CD8-positive, alpha-beta memory T cell (primary cell): ENCODE measurements at regions not wholly inside any gene's neighbourhood (a gene's known extent, or its start where the extent isn't known, plus 50 kb on each side); places are given as distances from the start of the nearest gene placed in this dataset.

Experiments used
- CTCF ChIA-PET: fragments of 350-600 bp; sonication (Branson Sonifier 250); formaldehyde crosslinking; loops from one replicate; lab custom pipeline; 2021; ENCODE audit warnings: antibody characterized with exemption; lab: Charles Lee
- POLR2A ChIA-PET: fragments of 350-600 bp; sonication (Branson Sonifier 250); formaldehyde crosslinking; loops from one replicate; lab custom pipeline; 2021; ENCODE audit warnings: antibody characterized with exemption; lab: Charles Lee
- DNase-seq, 5 donors: peaks; one replicate each; pipeline versions ENCODE4 v3.0.0 to v3.0.0-alpha.2; 2020 to 2022; ENCODE audit warnings: mixed read lengths in 1 of 5
- H3K27ac ChIP-seq: one replicate; pipeline ENCODE4 v1.7.0; 2013; ENCODE audit warnings: low read depth, mild to moderate bottlenecking, low read length, moderate library complexity
- H3K27me3 ChIP-seq: 2 replicates; pipeline ENCODE4 v1.7.0; 2013; ENCODE audit warnings: low read length, mild to moderate bottlenecking; ENCODE audit not compliant: insufficient read depth, poor library complexity, severe bottlenecking
- H3K36me3 ChIP-seq: 2 replicates; pipeline ENCODE4 v1.7.0; 2013; ENCODE audit warnings: mild to moderate bottlenecking, low read length, moderate library complexity; ENCODE audit not compliant: insufficient read depth
- H3K4me1 ChIP-seq: 2 replicates; pipeline ENCODE4 v1.7.0; 2013; ENCODE audit warnings: mild to moderate bottlenecking, low read length, moderate library complexity; ENCODE audit not compliant: insufficient read depth
- H3K4me3 ChIP-seq: 2 replicates; pipeline ENCODE4 v1.7.0; 2013; ENCODE audit warnings: mild to moderate bottlenecking, low read length
- H3K9me3 ChIP-seq: 2 replicates; pipeline ENCODE4 v1.7.0; 2013; ENCODE audit warnings: mild to moderate bottlenecking, low read length
- H3K27ac Mint-ChIP-seq, 8 donors: one replicate each; pipeline ENCODE4 v1.8.0; 2020 to 2021; ENCODE audit warnings: mixed read lengths in 8 of 8, mild to moderate bottlenecking in 6 of 8, inconsistent platforms in 3 of 8, moderate library complexity in 3 of 8
- H3K27me3 Mint-ChIP-seq, 2 donors: one replicate each; pipeline ENCODE4 v1.8.0; 2020 to 2021; ENCODE audit warnings: mixed read lengths in 2 of 2, mild to moderate bottlenecking in 1 of 2, moderate library complexity in 1 of 2
- H3K36me3 Mint-ChIP-seq, 3 donors: one replicate each; pipeline ENCODE4 v1.8.0; 2020 to 2021; ENCODE audit warnings: mixed read lengths in 3 of 3, inconsistent platforms in 1 of 3, mild to moderate bottlenecking in 1 of 3
- H3K4me1 Mint-ChIP-seq, 3 donors: one replicate each; pipeline ENCODE4 v1.8.0; 2020 to 2021; ENCODE audit warnings: mixed read lengths in 3 of 3, inconsistent platforms in 1 of 3, mild to moderate bottlenecking in 1 of 3
- H3K4me3 Mint-ChIP-seq, 7 donors: one replicate each; pipeline ENCODE4 v1.8.0; 2020 to 2021; ENCODE audit warnings: mixed read lengths in 7 of 7, mild to moderate bottlenecking in 6 of 7, moderate library complexity in 4 of 7, inconsistent platforms in 2 of 7
- H3K9me3 Mint-ChIP-seq, 5 donors: one replicate each; pipeline ENCODE4 v1.8.0; 2020 to 2022; ENCODE audit warnings: mixed read lengths in 5 of 5, mild to moderate bottlenecking in 3 of 5, moderate library complexity in 2 of 5, inconsistent platforms in 1 of 5

DNA sequence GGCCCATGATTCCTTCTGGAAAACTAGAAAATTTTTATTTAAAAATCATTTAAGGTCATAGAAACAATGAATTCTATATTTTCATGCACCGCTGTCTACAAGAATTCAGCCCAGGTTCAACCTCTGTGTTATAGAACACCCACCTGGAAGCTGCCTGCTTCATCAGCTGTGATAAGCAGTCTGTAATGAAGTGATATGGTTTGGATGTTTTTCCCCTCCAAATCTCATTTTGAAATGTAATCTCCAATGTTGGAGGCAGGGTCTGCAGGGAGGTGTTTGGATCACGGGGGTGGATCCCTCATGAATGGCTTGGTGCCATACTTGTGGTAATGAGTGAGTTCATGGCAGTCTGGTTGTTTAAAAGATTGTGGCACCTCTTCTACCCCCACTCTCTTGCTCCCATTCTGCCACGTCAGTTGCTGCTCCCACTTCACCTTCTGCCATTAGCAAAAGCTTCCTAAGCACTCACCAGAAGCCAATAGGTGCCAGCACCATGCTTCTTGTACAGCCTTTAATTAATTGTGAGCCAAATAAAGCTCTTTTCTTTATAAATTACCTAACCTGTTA is 55.6 kb downstream of the MRPL32 start:
- Histone ChIP-seq H3K4me1 (no peaks in the 10 kb centered on the region), H3K27me3 (no peaks in the 10 kb centered on the region), H3K36me3 (no peaks in the 10 kb centered on the region), H3K27ac (no peak overlapping the region), H3K9me3 (no peaks in the 10 kb centered on the region), H3K4me3 (no peak overlapping the region)
- peaks cover 0 to 5% (median 0%) of the 10 kb centered on the region in 5 donors for H3K9me3 Mint-ChIP-seq
- ChIA-PET CTCF (no interaction called here), POLR2A (no interaction called here)
- H3K4me3 Mint-ChIP-seq = no peak overlapping the region
- peaks cover 7 to 25% of the 10 kb centered on the region in 2 donors for H3K27me3 Mint-ChIP-seq
- H3K27ac Mint-ChIP-seq = no peak overlapping the region
- H3K36me3 Mint-ChIP-seq = no peaks in the 10 kb centered on the region
- no peak for DNase-seq
- H3K4me1 Mint-ChIP-seq = no peaks in the 10 kb centered on the region

GRCh38 chr7:42991024-42991423 is 58.8 kb downstream of the MRPL32 start:
- H3K4me3 Mint-ChIP-seq = no peak overlapping the region
- no peak overlapping the region for H3K27ac Mint-ChIP-seq
- H3K36me3 Mint-ChIP-seq = no peaks in the 10 kb centered on the region
- ChIA-PET CTCF (no interaction called here), POLR2A (no interaction called here)
- peaks cover 0 to 5% (median 0%) of the 10 kb centered on the region in 5 donors for H3K9me3 Mint-ChIP-seq
- DNase-seq = no peak
- no peaks in the 10 kb centered on the region for H3K4me1 ChIP-seq
- no peaks in the 10 kb centered on the region for H3K4me1 Mint-ChIP-seq
- no peaks in the 10 kb centered on the region for H3K27me3 ChIP-seq
- H3K27me3 Mint-ChIP-seq = peaks cover 11 to 31% of the 10 kb centered on the region in 2 donors
- no peak overlapping the region for H3K27ac ChIP-seq
- no peaks in the 10 kb centered on the region for H3K36me3 ChIP-seq
- H3K4me3 ChIP-seq = no peak overlapping the region
- no peaks in the 10 kb centered on the region for H3K9me3 ChIP-seq

DNA sequence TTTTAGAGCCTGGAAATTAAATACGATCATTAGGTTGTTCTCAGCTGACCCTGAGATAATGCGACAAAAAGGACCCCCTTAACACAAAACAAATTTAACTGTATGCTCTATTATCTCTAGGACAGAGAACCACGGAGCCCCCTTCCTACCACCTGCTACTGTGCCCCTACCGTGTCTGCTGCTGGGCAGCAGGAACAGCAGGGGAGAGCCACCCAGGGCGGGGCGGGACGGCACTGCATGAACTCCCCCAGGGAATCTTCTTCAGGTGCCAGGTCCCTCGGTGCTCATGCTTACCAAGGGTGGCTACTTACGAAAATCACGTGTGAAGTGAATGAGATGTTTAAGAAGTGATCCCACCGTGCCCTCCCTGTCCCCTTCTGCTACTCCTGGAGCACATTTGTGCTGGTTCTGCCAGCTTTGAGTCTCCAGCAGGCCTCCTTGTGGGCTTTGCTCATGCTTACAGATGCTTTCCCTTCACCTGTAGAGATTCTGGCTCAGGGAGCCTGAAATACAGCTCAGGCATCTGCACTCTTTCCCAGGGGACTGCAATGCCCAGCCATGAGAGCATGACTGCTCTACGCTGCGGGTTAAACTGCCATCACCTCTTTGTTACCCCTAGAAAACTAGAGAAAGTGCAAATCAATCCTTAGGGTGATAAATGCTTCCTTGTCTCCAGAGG is 59.9 kb downstream of the MRPL32 start:
- Histone ChIP-seq H3K27me3 (no peaks in the 10 kb centered on the region), H3K4me3 (no peak overlapping the region), H3K36me3 (no peaks in the 10 kb centered on the region), H3K9me3 (no peaks in the 10 kb centered on the region), H3K27ac (no peak overlapping the region), H3K4me1 (no peaks in the 10 kb centered on the region)
- no peak for DNase-seq
- H3K36me3 Mint-ChIP-seq = no peaks in the 10 kb centered on the region
- no peaks in the 10 kb centered on the region for H3K4me1 Mint-ChIP-seq
- peaks cover 0 to 5% (median 0%) of the 10 kb centered on the region in 5 donors for H3K9me3 Mint-ChIP-seq
- CTCF ChIA-PET = no interaction called here
- no peak overlapping the region for H3K27ac Mint-ChIP-seq
- POLR2A ChIA-PET = no interaction called here
- peaks cover 6 to 22% of the 10 kb centered on the region in 2 donors for H3K27me3 Mint-ChIP-seq
- H3K4me3 Mint-ChIP-seq = no peak overlapping the region

- CTCF ChIA-PET = no interaction called here
Measured at GRCh38 chr7:42993038-42993437, 60.9 kb downstream of the MRPL32 start.

GRCh38 chr7:42994096-42994495 is 61.9 kb downstream of the MRPL32 start:
- H3K4me3 ChIP-seq = no peak overlapping the region
- no peaks in the 10 kb centered on the region for H3K9me3 ChIP-seq
- Mint-ChIP-seq H3K27ac (no peak overlapping the region), H3K4me3 (no peak overlapping the region), H3K27me3 (peaks cover 6 to 19% of the 10 kb centered on the region in 2 donors), H3K4me1 (no peaks in the 10 kb centered on the region), H3K9me3 (peaks cover 0 to 6% (median 0%) of the 10 kb centered on the region in 5 donors), H3K36me3 (no peaks in the 10 kb centered on the region)
- no peaks in the 10 kb centered on the region for H3K4me1 ChIP-seq
- CTCF ChIA-PET = no interaction called here
- H3K27me3 ChIP-seq = no peaks in the 10 kb centered on the region
- no peak for DNase-seq
- no peaks in the 10 kb centered on the region for H3K36me3 ChIP-seq
- POLR2A ChIA-PET = no interaction called here
- no peak overlapping the region for H3K27ac ChIP-seq

More at GRCh38 chr7:42993038-42993437, 60.9 kb downstream of the MRPL32 start:
- Histone ChIP-seq H3K27me3 (no peaks in the 10 kb centered on the region), H3K4me1 (no peaks in the 10 kb centered on the region), H3K4me3 (no peak overlapping the region), H3K36me3 (no peaks in the 10 kb centered on the region), H3K27ac (no peak overlapping the region), H3K9me3 (no peaks in the 10 kb centered on the region)
- Mint-ChIP-seq H3K36me3 (no peaks in the 10 kb centered on the region), H3K4me1 (no peaks in the 10 kb centered on the region), H3K27ac (no peak overlapping the region), H3K27me3 (peaks cover 6 to 19% of the 10 kb centered on the region in 2 donors), H3K9me3 (peaks cover 0 to 5% (median 0%) of the 10 kb centered on the region in 5 donors), H3K4me3 (no peak overlapping the region)
- POLR2A ChIA-PET = no interaction called here
- DNase-seq = no peak

DNA sequence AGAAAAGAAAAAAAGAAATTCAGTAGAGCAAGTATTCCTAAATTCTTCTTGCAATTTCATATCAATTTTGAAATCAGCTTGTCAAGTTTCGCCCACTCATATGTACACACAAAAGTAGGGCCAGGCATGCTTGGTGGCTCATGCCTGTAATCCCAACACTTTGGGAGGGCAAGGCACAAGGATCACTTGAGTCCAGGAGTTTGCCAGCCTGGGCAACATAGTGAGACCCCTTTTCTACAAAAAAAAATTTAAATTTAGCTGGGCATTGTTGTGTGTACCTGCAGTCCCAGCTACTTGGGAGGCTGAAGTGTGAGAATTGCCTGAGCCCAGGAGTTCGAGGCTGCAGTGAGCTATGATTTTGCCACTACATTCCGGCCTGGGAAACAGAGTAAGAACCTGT is 65.4 kb downstream of the MRPL32 start:
- Mint-ChIP-seq H3K27me3 (peaks cover 8 to 15% of the 10 kb centered on the region in 2 donors), H3K4me3 (no peak overlapping the region), H3K27ac (no peak overlapping the region), H3K4me1 (no peaks in the 10 kb centered on the region), H3K36me3 (no peaks in the 10 kb centered on the region), H3K9me3 (peaks cover 0 to 6% (median 0%) of the 10 kb centered on the region in 5 donors)
- ChIA-PET POLR2A (no interaction called here), CTCF (no interaction called here)
- Histone ChIP-seq H3K27me3 (no peaks in the 10 kb centered on the region), H3K27ac (no peak overlapping the region), H3K36me3 (no peaks in the 10 kb centered on the region), H3K9me3 (no peaks in the 10 kb centered on the region), H3K4me1 (no peaks in the 10 kb centered on the region), H3K4me3 (no peak overlapping the region)
- DNase-seq = no peak

DNA sequence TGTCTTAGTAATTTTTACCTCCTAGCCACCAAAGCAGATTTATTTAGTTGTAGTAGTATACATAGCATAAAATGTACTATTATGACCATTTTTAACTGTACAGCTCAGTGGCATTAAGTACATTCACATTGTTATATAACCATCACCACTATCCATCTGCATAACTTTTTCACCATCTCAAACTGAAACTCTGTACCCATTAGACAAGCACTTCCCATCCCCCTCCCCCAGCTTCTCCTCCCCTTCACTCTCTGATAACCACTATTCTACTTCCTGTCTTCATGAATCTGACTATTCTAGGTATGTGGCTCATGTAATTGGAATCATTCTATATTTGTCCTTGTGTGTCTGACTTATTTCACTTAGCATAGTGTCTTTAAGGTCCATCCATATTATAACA is 71.9 kb downstream of the MRPL32 start:
- Histone ChIP-seq H3K4me3 (no peak overlapping the region), H3K9me3 (no peaks in the 10 kb centered on the region), H3K27me3 (no peaks in the 10 kb centered on the region), H3K27ac (no peak overlapping the region), H3K36me3 (no peaks in the 10 kb centered on the region), H3K4me1 (no peaks in the 10 kb centered on the region)
- no peak overlapping the region for H3K4me3 Mint-ChIP-seq
- H3K9me3 Mint-ChIP-seq = peaks cover 0 to 2% (median 0%) of the 10 kb centered on the region in 5 donors
- H3K4me1 Mint-ChIP-seq = peaks cover 0 to 2% (median 0%) of the 10 kb centered on the region in 3 donors
- no peaks in the 10 kb centered on the region for H3K36me3 Mint-ChIP-seq
- POLR2A ChIA-PET = no interaction called here
- no peak for DNase-seq
- peaks cover 7 to 24% of the 10 kb centered on the region in 2 donors for H3K27me3 Mint-ChIP-seq
- H3K27ac Mint-ChIP-seq = no peak overlapping the region
- CTCF ChIA-PET = no interaction called here

DNA sequence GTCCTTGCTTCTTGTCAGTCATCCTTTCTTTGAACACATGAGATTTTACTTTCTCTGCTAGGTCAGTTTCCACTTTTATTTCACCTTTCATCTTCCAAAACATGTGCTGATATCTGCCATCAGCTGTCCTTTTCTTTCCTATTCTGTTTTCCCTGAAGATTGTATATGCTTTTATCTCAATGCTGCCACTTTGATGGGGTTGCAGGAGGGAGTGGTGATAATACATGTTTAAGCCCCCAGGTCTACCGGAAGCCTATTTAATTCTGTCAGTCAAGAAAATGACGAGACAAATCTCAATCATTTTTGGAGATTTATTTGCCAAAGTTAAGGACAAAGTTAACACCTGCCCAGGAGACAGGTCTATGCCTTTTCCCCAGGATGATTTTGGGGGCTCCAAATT is 73.8 kb downstream of the MRPL32 start:
- H3K4me3 ChIP-seq = no peak overlapping the region
- DNase-seq = no peak
- POLR2A ChIA-PET = no interaction called here
- no peaks in the 10 kb centered on the region for H3K36me3 ChIP-seq
- CTCF ChIA-PET = no interaction called here
- H3K36me3 Mint-ChIP-seq = no peaks in the 10 kb centered on the region
- H3K27ac ChIP-seq = no peak overlapping the region
- H3K27me3 Mint-ChIP-seq = peaks cover 7 to 33% of the 10 kb centered on the region in 2 donors
- no peaks in the 10 kb centered on the region for H3K4me1 ChIP-seq
- no peak overlapping the region for H3K4me3 Mint-ChIP-seq
- H3K4me1 Mint-ChIP-seq = peaks cover 0 to 2% (median 0%) of the 10 kb centered on the region in 3 donors
- H3K9me3 Mint-ChIP-seq = peaks cover 0 to 2% (median 0%) of the 10 kb centered on the region in 5 donors
- no peaks in the 10 kb centered on the region for H3K9me3 ChIP-seq
- H3K27ac Mint-ChIP-seq = no peak overlapping the region
- no peaks in the 10 kb centered on the region for H3K27me3 ChIP-seq
